Loucy (cell line): ENCODE measurements at regions not wholly inside any gene's neighbourhood (a gene's known extent, or its start where the extent isn't known, plus 50 kb on each side); places are given as distances from the start of the nearest gene placed in this dataset.

Experiments used
- CTCF ChIP-seq: fragments of 200-600 bp; sonication (generic); conservative IDR thresholded peaks from 2 replicates; pipeline ENCODE4 v1.5.1; 2014; ENCODE audit warnings: mild to moderate bottlenecking, antibody characterized with exemption, low read length
- EZH2phosphoT487 ChIP-seq: fragments of 200-600 bp; IDR thresholded peaks from 2 replicates; pipeline ENCODE4 v1.6.1; 2018; ENCODE audit warnings: antibody characterized with exemption, mild to moderate bottlenecking, moderate library complexity, borderline replicate concordance

- TF ChIP-seq CTCF (no peak), EZH2phosphoT487 (no peak)
Observed at GRCh38 chr12:82121545-82121944, 236.6 kb downstream of the CCDC59 start.
